IMR-90 (cell line): ENCODE measurements at regions not wholly inside any gene's neighbourhood (a gene's known extent, or its start where the extent isn't known, plus 50 kb on each side); places are given as distances from the start of the nearest gene placed in this dataset.

Experiments
- ATAC-seq: fragments of 200-7000 bp; cut with Tn5 transposase; 2 replicates; pipeline ENCODE4 v1.9.1; 2020; ENCODE audit warnings: low read depth, mild to moderate bottlenecking, moderate library complexity
- BruUV-seq: library from RNA; stranded (reverse); fragments of 400-500 nt; replicated peaks from 2 replicates; lab custom pipeline; 2021; lab: Mats Ljungman, UMichigan
- CTCF ChIA-PET: fragments of 300-600 bp; formaldehyde crosslinking; extraction: SDS; loops from one replicate; lab custom pipeline; 2021; ENCODE audit warnings: antibody characterized with exemption; lab: Yijun Ruan, JAX
- POLR2A ChIA-PET: fragments of 300-600 bp; sonication (Branson Sonifier 250); formaldehyde crosslinking; loops from one replicate; lab custom pipeline; 2022; ENCODE audit warnings: antibody characterized with exemption; ENCODE audit not compliant: unreplicated experiment; lab: Charles Lee
- DNase-seq: peaks from one replicate; pipeline ENCODE4 v3.0.0; 2013
- H2AFZ ChIP-seq: replicated peaks from 2 replicates; pipeline ENCODE3; 2013; ENCODE audit warnings: low read length, mild to moderate bottlenecking; ENCODE audit not compliant: poor library complexity
- H2AK5ac ChIP-seq: 2 replicates; pipeline ENCODE4 v1.6.1; 2013; ENCODE audit warnings: low read depth, low read length, inconsistent platforms
- H2AK9ac ChIP-seq: replicated peaks from 2 replicates; pipeline ENCODE3; 2013; ENCODE audit warnings: mild to moderate bottlenecking, low read depth, low read length, moderate library complexity; ENCODE audit not compliant: poor library complexity
- H2BK120ac ChIP-seq: 2 replicates; pipeline ENCODE4 v1.6.1; 2013; ENCODE audit warnings: low read depth, low read length, inconsistent platforms
- H2BK15ac ChIP-seq: 3 replicates; pipeline ENCODE4 v1.6.1; 2013; ENCODE audit warnings: low read depth, low read length, inconsistent platforms
- H2BK20ac ChIP-seq: 2 replicates; pipeline ENCODE4 v1.6.1; 2013; ENCODE audit warnings: low read depth, mild to moderate bottlenecking, inconsistent platforms, low read length, moderate library complexity
- H2BK5ac ChIP-seq: 2 replicates; pipeline ENCODE4 v1.6.1; 2013; ENCODE audit warnings: mild to moderate bottlenecking, low read depth, low read length, inconsistent platforms; ENCODE audit not compliant: poor library complexity, severe bottlenecking
- H3K14ac ChIP-seq: replicated peaks from 2 replicates; pipeline ENCODE4 v1.6.1; 2013; ENCODE audit warnings: low read depth, low read length, inconsistent platforms
- H3K18ac ChIP-seq: 2 replicates; pipeline ENCODE4 v1.6.1; 2013; ENCODE audit warnings: low read depth, low read length, control low read depth
- H3K23ac ChIP-seq: 2 replicates; pipeline ENCODE4 v1.6.1; 2013; ENCODE audit warnings: low read depth, low read length, inconsistent platforms
- H3K27ac ChIP-seq: 2 replicates; pipeline ENCODE4 v1.5.1; 2013; ENCODE audit warnings: mild to moderate bottlenecking, control low read depth, low read length; ENCODE audit not compliant: insufficient read depth
- H3K27me3 ChIP-seq: 2 replicates; pipeline ENCODE4 v1.6.1; 2013; ENCODE audit warnings: low read length; ENCODE audit not compliant: control insufficient read depth, insufficient read depth
- H3K36me3 ChIP-seq: 2 replicates; pipeline ENCODE4 v1.6.1; 2013; ENCODE audit warnings: low read length, mixed read lengths; ENCODE audit not compliant: control insufficient read depth, insufficient read depth
- H3K4ac ChIP-seq: 2 replicates; pipeline ENCODE4 v1.6.1; 2013; ENCODE audit warnings: low read depth, low read length, inconsistent platforms
- H3K4me1 ChIP-seq: 2 replicates; pipeline ENCODE4 v1.6.1; 2013; ENCODE audit warnings: low read length, mixed read lengths; ENCODE audit not compliant: control insufficient read depth, insufficient read depth
- H3K4me2 ChIP-seq: 2 replicates; pipeline ENCODE4 v1.6.1; 2013; ENCODE audit warnings: low read depth, mild to moderate bottlenecking, control low read depth, low read length, moderate library complexity
- H3K4me3 ChIP-seq: 2 replicates; pipeline ENCODE4 v1.5.1; 2013; ENCODE audit warnings: low read depth, mild to moderate bottlenecking, control low read depth, low read length, moderate library complexity; ENCODE audit not compliant: insufficient read depth
- H3K56ac ChIP-seq: 2 replicates; pipeline ENCODE4 v1.6.1; 2013; ENCODE audit warnings: low read length, inconsistent platforms; ENCODE audit not compliant: insufficient read depth; ENCODE audit errors: extremely low read depth
- H3K79me1 ChIP-seq, 2 experiments: 2 replicates each; pipeline ENCODE4 v1.6.1; 2013; ENCODE audit warnings: low read length in 2 of 2, inconsistent platforms in 1 of 2, low read depth in 1 of 2
- H3K9ac ChIP-seq: 2 replicates; pipeline ENCODE4 v1.6.1; 2013; ENCODE audit warnings: low read depth, low read length, control low read depth
- H3K9me1 ChIP-seq: 2 replicates; pipeline ENCODE4 v1.6.1; 2013; ENCODE audit warnings: low read length, inconsistent platforms; ENCODE audit not compliant: insufficient read depth
- H3K9me3 ChIP-seq: 2 replicates; pipeline ENCODE4 v1.6.1; 2013; ENCODE audit warnings: low read length; ENCODE audit not compliant: control insufficient read depth, insufficient read depth
- H4K20me1 ChIP-seq: 2 replicates; pipeline ENCODE4 v1.6.1; 2013; ENCODE audit warnings: low read length, inconsistent platforms; ENCODE audit not compliant: insufficient read depth
- H4K5ac ChIP-seq: 2 replicates; pipeline ENCODE4 v1.6.1; 2013; ENCODE audit warnings: mild to moderate bottlenecking, low read depth, low read length, control low read depth
- H4K8ac ChIP-seq, 2 experiments: 2 replicates each; pipeline ENCODE4 v1.6.1; 2013; ENCODE audit warnings: low read depth in 2 of 2, low read length in 2 of 2, control low read depth in 1 of 2, inconsistent platforms in 1 of 2
- H4K91ac ChIP-seq: 2 replicates; pipeline ENCODE4 v1.6.1; 2013; ENCODE audit warnings: low read depth, low read length, inconsistent platforms; ENCODE audit not compliant: insufficient read depth
- BHLHE40 ChIP-seq: fragments of 150-350 bp; IDR thresholded peaks from 2 replicates; pipeline ENCODE4 v1.6.1; 2016; ENCODE audit warnings: mild to moderate bottlenecking, low read depth, low read length
- CEBPB ChIP-seq: IDR thresholded peaks from 2 replicates; pipeline ENCODE4 v1.6.1; 2012; ENCODE audit warnings: low read depth, low read length, improper control_type of control experiment
- CTCF ChIP-seq: conservative IDR thresholded peaks from 2 replicates; pipeline ENCODE4 v1.5.1; 2012; ENCODE audit warnings: mild to moderate bottlenecking, low read depth, low read length, improper control_type of control experiment
- ELK1 ChIP-seq: fragments of 150-350 bp; IDR thresholded peaks from 2 replicates; pipeline ENCODE4 v1.6.1; 2016; ENCODE audit warnings: low read depth, mild to moderate bottlenecking, low read length, moderate library complexity, borderline replicate concordance
- FOS ChIP-seq: fragments of 150-350 bp; IDR thresholded peaks from 2 replicates; pipeline ENCODE4 v1.6.1; 2016; ENCODE audit warnings: low read depth, low read length
- MAFK ChIP-seq: IDR thresholded peaks from 2 replicates; pipeline ENCODE4 v1.6.1; 2012; ENCODE audit warnings: low read depth, low read length, improper control_type of control experiment
- MAZ ChIP-seq: IDR thresholded peaks from 2 replicates; pipeline ENCODE4 v1.6.1; 2012; ENCODE audit warnings: low read depth, mild to moderate bottlenecking, low read length, improper control_type of control experiment, moderate library complexity, borderline replicate concordance
- MXI1 ChIP-seq: IDR thresholded peaks from 2 replicates; pipeline ENCODE4 v1.6.1; 2012; ENCODE audit warnings: low read depth, mild to moderate bottlenecking, low read length, moderate library complexity, borderline replicate concordance
- NFE2L2 ChIP-seq: fragments of 150-350 bp; IDR thresholded peaks from 2 replicates; pipeline ENCODE4 v1.6.1; 2016; ENCODE audit warnings: low read depth, mild to moderate bottlenecking, low read length
- RCOR1 ChIP-seq: IDR thresholded peaks from 2 replicates; pipeline ENCODE4 v1.6.1; 2012; ENCODE audit warnings: mild to moderate bottlenecking, low read length, improper control_type of control experiment; ENCODE audit not compliant: insufficient replicate concordance
- RFX5 ChIP-seq: IDR thresholded peaks from 2 replicates; pipeline ENCODE4 v1.8.0; 2012; ENCODE audit warnings: low read depth, mild to moderate bottlenecking, low read length, moderate library complexity
- SMC3 ChIP-seq: fragments of 150-350 bp; IDR thresholded peaks from 2 replicates; pipeline ENCODE4 v1.6.1; 2016; ENCODE audit warnings: low read depth, mild to moderate bottlenecking, antibody characterized with exemption, low read length, moderate library complexity
- USF2 ChIP-seq: fragments of 150-350 bp; IDR thresholded peaks from 2 replicates; pipeline ENCODE4 v1.6.1; 2017; ENCODE audit warnings: mild to moderate bottlenecking, antibody characterized with exemption, low read length, low read depth
- WGBS, 2 experiments: methylation state at CpG; one replicate each; pipeline versions ENCODE4 v1.1.5 to v1.1.7; 2013; ENCODE audit warnings: missing lambda C conversion rate in 2 of 2; ENCODE audit not compliant: insufficient read length in 1 of 2; ENCODE audit errors: extremely low coverage in 2 of 2; 5-methylcytosine and 5-hydroxymethylcytosine counted together
- dilution Hi-C: fragments of 300-500 bp; cut with HindIII; formaldehyde crosslinking; loops from one replicate; pipeline ENCODE4 v1.14.3; 2018; ENCODE audit warnings: low sequenced_read_pairs; ENCODE audit not compliant: unreplicated experiment
- in situ Hi-C: fragments of 300-500 bp; cut with MboI; formaldehyde crosslinking; loops from 3 replicates; pipeline ENCODE4 v1.14.3; 2019; ENCODE audit warnings: low sequenced_read_pairs, inconsistent platforms, mixed read lengths
- intact Hi-C: fragments of 100-400 bp; cut with micrococcal nuclease; formaldehyde crosslinking; loops from 2 replicates; pipeline ENCODE4 v1.10.0; 2022

- no TSS peak for BruUV-seq
- H3K4me2 ChIP-seq: no peak overlapping the region
- 11% methylated on average over 5 of the region's 27 CpGs; no CpG with 5 or more reads in 1 of the 2 experiments for WGBS, 2 experiments
- no peak overlapping the region for H2BK120ac ChIP-seq
- H2AK9ac ChIP-seq: no peak overlapping the region
- no peak overlapping the region for H4K5ac ChIP-seq
- H3K36me3 ChIP-seq: no peaks in the 10 kb centered on the region
- no peak overlapping the region for H4K91ac ChIP-seq
- H3K4me3 ChIP-seq: no peak overlapping the region
- DNase-seq: no peak
- in situ Hi-C loops: no loop called here
- no peak overlapping the region for H2AFZ ChIP-seq
- ChIA-PET CTCF (no interaction called here), POLR2A (no interaction called here)
- H3K23ac ChIP-seq: no peak overlapping the region
- H3K56ac ChIP-seq: no peak overlapping the region
- H2AK5ac ChIP-seq: no peak overlapping the region
- TF ChIP-seq MAFK (no peak), FOS (no peak), RFX5 (no peak), NFE2L2 (no peak), CTCF (no peak), USF2 (no peak), BHLHE40 (no peak), MXI1 (no peak), RCOR1 (no peak), ELK1 (no peak), MAZ (no peak), SMC3 (no peak), CEBPB (no peak)
- no peak overlapping the region for H4K8ac ChIP-seq
- H2BK20ac ChIP-seq: no peak overlapping the region
- intact Hi-C loops: no loop called here
- H3K9me3 ChIP-seq: 0 out of 2 replicates have a peak, but pooled peaks cover 1% of the 10 kb centered on the region
- H3K18ac ChIP-seq: no peak overlapping the region
- ATAC-seq: no peak
- H3K9ac ChIP-seq: no peak overlapping the region
- no peak overlapping the region for H3K14ac ChIP-seq
- no peaks in the 10 kb centered on the region for H3K9me1 ChIP-seq
- H3K27ac ChIP-seq: no peak overlapping the region
- no peaks in the 10 kb centered on the region for H3K4me1 ChIP-seq
- no peak overlapping the region for H3K4ac ChIP-seq
- no peaks in the 10 kb centered on the region for H3K79me1 ChIP-seq
- dilution Hi-C loops: no loop called here
- H2BK15ac ChIP-seq: no peak overlapping the region
- no peaks in the 10 kb centered on the region for H4K20me1 ChIP-seq
- H3K27me3 ChIP-seq: no peaks in the 10 kb centered on the region
- no peak overlapping the region for H2BK5ac ChIP-seq
These were observed 152.0 kb upstream of the RAB6C start for GRCh38 chr2:129827311-129828090.
